ENCODE measurements at regions not wholly inside any gene's neighbourhood (a gene's known extent, or its start where the extent isn't known, plus 50 kb on each side); places are given as distances from the start of the nearest gene placed in this dataset.

GRCh38 chr15:79582650-79583049 is 150.5 kb downstream of the MINAR1 start:
- Mint-ChIP-seq H3K4me3 (no peak overlapping the region), H3K9me3 (no peaks in the 10 kb centered on the region), H3K4me1 (no peaks in the 10 kb centered on the region), H3K27me3 (peaks cover 8% of the 10 kb centered on the region), H3K36me3 (ENCODE audit: low read depth) (no peaks in the 10 kb centered on the region), H3K27ac (no peak overlapping the region)
- ChIA-PET POLR2A (no interaction called here), CTCF (no interaction called here)
- intact Hi-C loops (cut with micrococcal nuclease), result no loop called here
- TF ChIP-seq, protein P1, sequence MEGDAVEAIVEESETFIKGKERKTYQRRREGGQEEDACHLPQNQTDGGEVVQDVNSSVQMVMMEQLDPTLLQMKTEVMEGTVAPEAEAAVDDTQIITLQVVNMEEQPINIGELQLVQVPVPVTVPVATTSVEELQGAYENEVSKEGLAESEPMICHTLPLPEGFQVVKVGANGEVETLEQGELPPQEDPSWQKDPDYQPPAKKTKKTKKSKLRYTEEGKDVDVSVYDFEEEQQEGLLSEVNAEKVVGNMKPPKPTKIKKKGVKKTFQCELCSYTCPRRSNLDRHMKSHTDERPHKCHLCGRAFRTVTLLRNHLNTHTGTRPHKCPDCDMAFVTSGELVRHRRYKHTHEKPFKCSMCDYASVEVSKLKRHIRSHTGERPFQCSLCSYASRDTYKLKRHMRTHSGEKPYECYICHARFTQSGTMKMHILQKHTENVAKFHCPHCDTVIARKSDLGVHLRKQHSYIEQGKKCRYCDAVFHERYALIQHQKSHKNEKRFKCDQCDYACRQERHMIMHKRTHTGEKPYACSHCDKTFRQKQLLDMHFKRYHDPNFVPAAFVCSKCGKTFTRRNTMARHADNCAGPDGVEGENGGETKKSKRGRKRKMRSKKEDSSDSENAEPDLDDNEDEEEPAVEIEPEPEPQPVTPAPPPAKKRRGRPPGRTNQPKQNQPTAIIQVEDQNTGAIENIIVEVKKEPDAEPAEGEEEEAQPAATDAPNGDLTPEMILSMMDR (IDR thresholded peaks at IDR 0.05), result no peak
- DNase-seq, result no peak
- ATAC-seq (ENCODE audit: low read depth), result no peak

DNA sequence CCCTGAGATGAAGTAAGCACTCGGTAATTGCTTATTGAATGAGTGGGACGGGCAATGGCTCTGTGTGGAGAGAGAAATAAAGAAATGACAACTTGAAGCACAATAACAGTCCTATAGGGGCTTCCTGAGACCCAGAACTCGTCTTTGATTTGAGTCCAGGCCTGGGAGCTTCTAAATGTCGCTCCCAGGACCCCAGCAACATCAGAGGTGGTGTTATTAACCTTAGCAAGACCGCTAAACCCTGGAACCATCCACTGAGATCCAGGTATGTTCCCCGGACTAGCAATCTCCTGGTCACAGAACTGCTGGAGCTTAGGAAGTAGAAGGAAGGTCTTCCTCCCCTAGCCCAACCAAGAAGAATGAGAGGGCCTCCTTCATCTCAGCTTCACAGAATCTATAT is 160.0 kb downstream of the MINAR1 start:
- H3K27me3 Mint-ChIP-seq, result peaks cover 15% of the 10 kb centered on the region
- H3K9me3 Mint-ChIP-seq, result no peaks in the 10 kb centered on the region
- no peak overlapping the region for H3K27ac Mint-ChIP-seq
- no peaks in the 10 kb centered on the region for H3K4me1 Mint-ChIP-seq
- DNase-seq, result no peak
- no peak for ATAC-seq (ENCODE audit: low read depth)
- H3K4me3 Mint-ChIP-seq, result no peak overlapping the region
- intact Hi-C loops (cut with micrococcal nuclease), result no loop called here
- ChIA-PET POLR2A (no interaction called here), CTCF (interaction anchor here (0.8 kb wide), 1 partner anchor 211 kb away, joined by 3 read pairs; no protein-coding TSS in a partner anchor)
- no peaks in the 10 kb centered on the region for H3K36me3 Mint-ChIP-seq (ENCODE audit: low read depth)
- TF ChIP-seq, protein P1 (IDR thresholded peaks at IDR 0.05), result no peak

- CTCF ChIA-PET, result no interaction called here
- ATAC-seq (ENCODE audit: low read depth) (no peak), DNase-seq (no peak)
- intact Hi-C loops (cut with micrococcal nuclease), result no loop called here
- TF ChIP-seq, protein P1 (IDR thresholded peaks at IDR 0.05), result no peak
- Mint-ChIP-seq H3K27me3 (peaks cover 15% of the 10 kb centered on the region), H3K36me3 (ENCODE audit: low read depth) (no peaks in the 10 kb centered on the region), H3K4me3 (no peak overlapping the region), H3K4me1 (no peaks in the 10 kb centered on the region), H3K27ac (no peak overlapping the region), H3K9me3 (no peaks in the 10 kb centered on the region)
- POLR2A ChIA-PET, result no interaction called here
These were observed 161.2 kb downstream of the MINAR1 start for GRCh38 chr15:79593119-79593869.

DNA sequence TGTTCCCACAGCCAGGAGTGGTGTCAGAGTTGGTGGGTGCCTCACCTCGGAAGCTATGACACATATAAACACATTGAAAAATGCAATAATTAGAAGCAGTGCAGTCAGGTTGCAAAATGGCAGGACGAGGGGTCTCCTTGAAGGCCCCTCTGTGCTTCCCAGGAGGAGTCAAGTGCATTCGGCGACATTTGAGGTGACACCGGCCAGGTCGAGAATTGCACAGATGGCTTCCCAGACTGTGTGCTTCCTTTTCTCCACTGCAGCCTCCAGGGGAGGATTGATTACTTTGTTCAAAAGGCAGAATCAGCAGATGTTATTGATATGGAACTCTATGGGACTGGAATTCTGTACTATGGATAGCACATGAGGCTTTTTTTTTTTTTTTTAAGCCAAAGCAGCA is 163.2 kb downstream of the MINAR1 start:
- Mint-ChIP-seq H3K9me3 (no peaks in the 10 kb centered on the region), H3K4me1 (no peaks in the 10 kb centered on the region), H3K27ac (no peak overlapping the region), H3K27me3 (peaks cover 14% of the 10 kb centered on the region), H3K36me3 (ENCODE audit: low read depth) (no peaks in the 10 kb centered on the region), H3K4me3 (no peak overlapping the region)
- ATAC-seq (ENCODE audit: low read depth), result no peak
- no peak for DNase-seq
- TF ChIP-seq, protein P1 (IDR thresholded peaks at IDR 0.05), result no peak
- intact Hi-C loops (cut with micrococcal nuclease), result no loop called here
- ChIA-PET POLR2A (no interaction called here), CTCF (interaction anchor here (1.1 kb wide), 1 partner anchor 215 kb away, joined by 8 read pairs; no protein-coding TSS in a partner anchor)

DNA sequence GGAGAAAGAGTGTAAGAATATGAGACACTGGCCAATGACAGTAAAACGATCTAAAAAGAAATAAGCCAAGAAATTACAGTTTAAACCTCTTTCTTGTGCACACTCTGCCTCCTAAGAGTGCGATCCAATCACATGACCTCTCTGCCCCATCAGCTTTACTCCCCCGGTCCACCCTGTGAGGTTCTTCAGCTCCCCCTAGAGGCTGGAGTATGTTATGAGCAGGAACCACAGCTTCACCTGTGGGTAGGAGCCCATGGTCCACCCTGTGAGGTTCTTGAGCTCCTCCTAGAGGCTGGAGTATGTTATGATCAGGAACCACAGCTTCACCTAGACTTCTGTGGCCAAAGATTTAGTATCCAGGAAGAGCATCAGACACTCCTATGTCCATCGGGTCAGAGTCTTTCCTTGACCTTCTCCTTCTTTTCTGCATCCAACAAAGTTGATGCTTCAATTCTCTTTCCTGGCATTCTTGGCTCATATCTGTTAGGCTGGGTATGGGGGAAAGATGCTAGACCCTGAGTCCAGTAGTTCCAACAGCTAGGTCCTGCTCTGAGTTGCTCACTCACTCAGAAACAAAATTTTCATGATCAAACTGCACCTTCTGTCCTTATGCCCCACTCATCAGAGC is 164.0 kb downstream of the MINAR1 start:
- Mint-ChIP-seq H3K27ac (no peak overlapping the region), H3K27me3 (peaks cover 17% of the 10 kb centered on the region), H3K36me3 (ENCODE audit: low read depth) (no peaks in the 10 kb centered on the region), H3K4me1 (no peaks in the 10 kb centered on the region), H3K9me3 (no peaks in the 10 kb centered on the region), H3K4me3 (no peak overlapping the region)
- ATAC-seq (ENCODE audit: low read depth) (peak; percentile 85), DNase-seq (no peak)
- intact Hi-C loops (cut with micrococcal nuclease), result loop anchor here (1.0 kb wide), 1 partner anchor 215 kb away; no protein-coding TSS in a partner anchor
- ChIA-PET CTCF (interaction anchor here (1.1 kb wide), 1 partner anchor 215 kb away, joined by 8 read pairs; no protein-coding TSS in a partner anchor), POLR2A (no interaction called here)
- TF ChIP-seq, protein P1 (IDR thresholded peaks at IDR 0.05), result no peak
